ENCODE measurements at regions not wholly inside any gene's neighbourhood (a gene's known extent, or its start where the extent isn't known, plus 50 kb on each side); places are given as distances from the start of the nearest gene placed in this dataset.

GRCh38 chr7:9124320-9124719 is 690.9 kb downstream of the NXPH1 start:
- no peak overlapping the region for H2AFZ ChIP-seq (ENCODE audit: insufficient read depth, low read depth, low read length, poor library complexity, severe bottlenecking)
- WGBS (ENCODE audit: insufficient coverage): no CpG with 5 or more reads among the region's 2 CpGs
- DNase-seq: no peak
- no peaks in the 10 kb centered on the region for H3K9me3 ChIP-seq (replicated peaks in 1 of 2; ENCODE audit: control insufficient read depth in 1 of 2, insufficient read depth in 1 of 2, low read length in 2 of 2)
- H3K9me3 Mint-ChIP-seq: peaks cover 0 to 2% (median 0%) of the 10 kb centered on the region in 7 donors
- H3K4me2 ChIP-seq (replicated peaks; ENCODE audit: extremely low read depth, low read length, poor library complexity, severe bottlenecking): no peak overlapping the region
- H3K4me1 ChIP-seq (ENCODE audit: control insufficient read depth in 1 of 2, insufficient read depth in 2 of 2, low read length in 2 of 2): no peaks in the 10 kb centered on the region
- no peak overlapping the region for H3K27ac ChIP-seq (ENCODE audit: low read depth in 1 of 2, low read length in 2 of 2)
- no peak overlapping the region for H3K27ac Mint-ChIP-seq
- no peak overlapping the region for H3K4me3 ChIP-seq (replicated peaks in 1 of 3; ENCODE audit: low read depth in 2 of 3, low read length in 3 of 3)
- intact Hi-C loops (cut with micrococcal nuclease): no loop called here
- no peaks in the 10 kb centered on the region for H3K36me3 Mint-ChIP-seq
- H3K79me2 ChIP-seq (ENCODE audit: insufficient read depth, low read length): no peaks in the 10 kb centered on the region
- H3K27me3 ChIP-seq (ENCODE audit: control insufficient read depth in 2 of 2, insufficient read depth in 2 of 2, low read length in 2 of 2): no peaks in the 10 kb centered on the region
- no peak overlapping the region for H3K9ac ChIP-seq (ENCODE audit: insufficient read depth, low read length, poor library complexity, severe bottlenecking)
- no peaks in the 10 kb centered on the region for H3K4me1 Mint-ChIP-seq
- H4K20me1 ChIP-seq (ENCODE audit: insufficient read depth, low read length): no peaks in the 10 kb centered on the region
- no peaks in the 10 kb centered on the region for H3K27me3 Mint-ChIP-seq (ENCODE audit: low read depth in 3 of 3)
- no peak overlapping the region for H3K4me3 Mint-ChIP-seq
- TF ChIP-seq CTCF (IDR thresholded peaks at IDR 0.05): no peak
- H3K36me3 ChIP-seq (replicated peaks in 1 of 2; ENCODE audit: control insufficient read depth in 1 of 2, insufficient read depth in 2 of 2, low read length in 2 of 2): no peaks in the 10 kb centered on the region

GRCh38 chr7:9125246-9125645 is 691.8 kb downstream of the NXPH1 start:
- H3K27me3 Mint-ChIP-seq (ENCODE audit: low read depth in 3 of 3): no peaks in the 10 kb centered on the region
- Histone ChIP-seq H3K9ac (ENCODE audit: insufficient read depth, low read length, poor library complexity, severe bottlenecking) (no peak overlapping the region), H3K27me3 (ENCODE audit: control insufficient read depth in 2 of 2, insufficient read depth in 2 of 2, low read length in 2 of 2) (no peaks in the 10 kb centered on the region), H3K4me2 (replicated peaks; ENCODE audit: extremely low read depth, low read length, poor library complexity, severe bottlenecking) (no peak overlapping the region), H3K27ac (ENCODE audit: low read depth in 1 of 2, low read length in 2 of 2) (no peak overlapping the region), H3K4me3 (replicated peaks in 1 of 3; ENCODE audit: low read depth in 2 of 3, low read length in 3 of 3) (no peak overlapping the region), H2AFZ (ENCODE audit: insufficient read depth, low read depth, low read length, poor library complexity, severe bottlenecking) (no peak overlapping the region), H3K9me3 (replicated peaks in 1 of 2; ENCODE audit: control insufficient read depth in 1 of 2, insufficient read depth in 1 of 2, low read length in 2 of 2) (no peaks in the 10 kb centered on the region), H3K79me2 (ENCODE audit: insufficient read depth, low read length) (no peaks in the 10 kb centered on the region), H3K4me1 (ENCODE audit: control insufficient read depth in 1 of 2, insufficient read depth in 2 of 2, low read length in 2 of 2) (no peaks in the 10 kb centered on the region), H4K20me1 (ENCODE audit: insufficient read depth, low read length) (no peaks in the 10 kb centered on the region), H3K36me3 (replicated peaks in 1 of 2; ENCODE audit: control insufficient read depth in 1 of 2, insufficient read depth in 2 of 2, low read length in 2 of 2) (no peaks in the 10 kb centered on the region)
- TF ChIP-seq CTCF (IDR thresholded peaks at IDR 0.05): no peak
- DNase-seq: no peak
- intact Hi-C loops (cut with micrococcal nuclease): no loop called here
- peaks cover 0 to 2% (median 0%) of the 10 kb centered on the region in 7 donors for H3K9me3 Mint-ChIP-seq
- no peaks in the 10 kb centered on the region for H3K36me3 Mint-ChIP-seq
- no peak overlapping the region for H3K27ac Mint-ChIP-seq
- no peak overlapping the region for H3K4me3 Mint-ChIP-seq
- H3K4me1 Mint-ChIP-seq: no peaks in the 10 kb centered on the region
